HepG2 (cell line): ENCODE measurements at regions not wholly inside any gene's neighbourhood (a gene's known extent, or its start where the extent isn't known, plus 50 kb on each side); places are given as distances from the start of the nearest gene placed in this dataset.

Source experiments
- ATAC-seq: fragments of 200-7000 bp; cut with Tn5 transposase; 3 replicates; pipeline ENCODE4 v1.9.1; 2020; ENCODE audit warnings: mild to moderate bottlenecking, moderate library complexity
- BruUV-seq: library from RNA; stranded (reverse); fragments of 400-500 nt; replicated peaks from 2 replicates; lab custom pipeline; 2021; lab: Mats Ljungman, UMichigan
- CTCF ChIA-PET: fragments of 300-600 bp; formaldehyde crosslinking; extraction: SDS; loops from one replicate; lab custom pipeline; 2021; ENCODE audit warnings: low total read pairs, inconsistent platforms, low intra/inter-chr PET ratio; lab: Yijun Ruan, JAX
- POLR2A ChIA-PET: fragments of 350-600 bp; sonication (Branson Sonifier 250); formaldehyde crosslinking; loops from one replicate; lab custom pipeline; 2020; ENCODE audit warnings: antibody characterized with exemption, inconsistent platforms; lab: Yijun Ruan, JAX
- DNase-seq: peaks from one replicate; pipeline ENCODE4 v3.0.0-alpha.2; 2015; ENCODE audit warnings: low spot score
- FAIRE-seq: peaks from 3 replicates; lab custom pipeline; 2011; peaks lifted over from hg19 to GRCh38; lab: Jason Lieb, UNC
- H2AFZ ChIP-seq: one replicate; pipeline ENCODE4 v1.6.1; 2011; ENCODE audit warnings: low read length, inconsistent platforms
- H3K27ac ChIP-seq: fragments of 300-600 bp; 3 replicates; pipeline ENCODE4 v1.8.0; 2011; ENCODE audit warnings: mixed run types, mild to moderate bottlenecking, mixed read lengths, low read length, inconsistent platforms; ENCODE audit not compliant: insufficient read depth; ENCODE audit errors: extremely low read length
- H3K27me3 ChIP-seq, 2 experiments: fragments of 200-600 bp in 1 of 2; 2 replicates in 1 of 2; 3 replicates in 1 of 2; pipeline versions ENCODE4 v1.6.0 to v1.8.0; 2011; ENCODE audit warnings: low read length in 2 of 2, mild to moderate bottlenecking in 2 of 2, moderate library complexity in 2 of 2, inconsistent platforms in 1 of 2; ENCODE audit not compliant: insufficient read depth in 2 of 2, control insufficient read depth in 1 of 2
- H3K36me3 ChIP-seq, 2 experiments: fragments of 200-600 bp in 1 of 2; replicated peaks in 1 of 2; 2 replicates in 1 of 2; 3 replicates in 1 of 2; pipeline versions ENCODE4 v1.5.1 to v1.8.0; 2011; ENCODE audit warnings: low read length in 2 of 2, inconsistent platforms in 1 of 2; ENCODE audit not compliant: insufficient read depth in 2 of 2, control insufficient read depth in 1 of 2
- H3K4me1 ChIP-seq: 2 replicates; pipeline ENCODE4 v1.5.1; 2012; ENCODE audit warnings: low read length, inconsistent platforms; ENCODE audit not compliant: insufficient read depth
- H3K4me2 ChIP-seq: 2 replicates; pipeline ENCODE4 v1.6.0; 2011; ENCODE audit warnings: low read depth, low read length, inconsistent platforms
- H3K4me3 ChIP-seq, 3 experiments: fragments of 200-600 bp in 1 of 3; sonication (generic), shearing (Covaris generic) in 1 of 3; replicated peaks in 1 of 3; 2 replicates each; pipeline ENCODE4 v1.5.1; 2011 to 2016; ENCODE audit warnings: low read length in 3 of 3, inconsistent platforms in 2 of 3, low read depth in 2 of 3, mild to moderate bottlenecking in 2 of 3, control low read depth in 1 of 3, mixed read lengths in 1 of 3; ENCODE audit not compliant: insufficient read depth in 1 of 3
- H3K79me2 ChIP-seq: one replicate; pipeline ENCODE4 v1.6.1; 2011; ENCODE audit warnings: low read length, inconsistent platforms; ENCODE audit not compliant: insufficient read depth
- H3K9ac ChIP-seq: 2 replicates; pipeline ENCODE4 v1.6.0; 2011; ENCODE audit warnings: mild to moderate bottlenecking, low read depth, low read length, inconsistent platforms; ENCODE audit not compliant: insufficient read depth
- H3K9me3 ChIP-seq: 2 replicates; pipeline ENCODE4 v1.5.1; 2012; ENCODE audit warnings: mild to moderate bottlenecking, low read length
- H4K20me1 ChIP-seq: 2 replicates; pipeline ENCODE4 v1.6.0; 2011; ENCODE audit warnings: inconsistent platforms, mild to moderate bottlenecking, low read length, moderate library complexity; ENCODE audit not compliant: insufficient read depth
- ARHGAP35 ChIP-seq: sonication (generic); formaldehyde crosslinking; IDR thresholded peaks from 2 replicates; pipeline ENCODE4 v1.9.0; 2022; ENCODE audit warnings: mild to moderate bottlenecking, inconsistent platforms, moderate library complexity, missing genetic modification reagents, borderline replicate concordance
- HOXD1 ChIP-seq: sonication (generic); formaldehyde crosslinking; IDR thresholded peaks from 2 replicates; pipeline ENCODE4 v1.5.0; 2020; ENCODE audit warnings: missing genetic modification reagents
- JARID2 ChIP-seq: sonication (generic); formaldehyde crosslinking; IDR thresholded peaks from 2 replicates; pipeline ENCODE4 v1.8.1; 2023; ENCODE audit warnings: missing genetic modification reagents, inconsistent platforms; ENCODE audit not compliant: insufficient replicate concordance
- KMT2A ChIP-seq: sonication (generic); formaldehyde crosslinking; IDR thresholded peaks from 2 replicates; pipeline ENCODE4 v1.4.0; 2020; ENCODE audit warnings: missing genetic modification reagents
- MYC ChIP-seq: sonication (generic); formaldehyde crosslinking; IDR thresholded peaks from 2 replicates; pipeline ENCODE4 v1.9.0; 2021; ENCODE audit warnings: missing genetic modification reagents, borderline replicate concordance
- NR2F2 ChIP-seq: IDR thresholded peaks from 2 replicates; pipeline ENCODE4 v1.6.1; 2012; ENCODE audit warnings: low read depth, inconsistent platforms, borderline replicate concordance
- NR2F6 ChIP-seq, 2 experiments: IDR thresholded peaks; 2 replicates each; pipeline ENCODE4 v1.6.1; 2016; ENCODE audit warnings: antibody characterized with exemption in 1 of 2, mild to moderate bottlenecking in 1 of 2
- PAWR ChIP-seq: sonication (generic); formaldehyde crosslinking; IDR thresholded peaks from 2 replicates; pipeline ENCODE4 v1.4.0; 2020; ENCODE audit warnings: missing genetic modification reagents, mild to moderate bottlenecking, borderline replicate concordance
- PAXIP1 ChIP-seq: sonication (generic); formaldehyde crosslinking; conservative IDR thresholded peaks from 2 replicates; pipeline ENCODE4 v1.4.0; 2020; ENCODE audit warnings: mild to moderate bottlenecking, missing genetic modification reagents, moderate library complexity
- PREB ChIP-seq: sonication (generic); formaldehyde crosslinking; IDR thresholded peaks from 2 replicates; pipeline ENCODE4 v1.4.0; 2020; ENCODE audit warnings: missing genetic modification reagents
- SUZ12 ChIP-seq: fragments of 150-350 bp; IDR thresholded peaks from 2 replicates; pipeline ENCODE4 v1.6.1; 2014; ENCODE audit warnings: low read depth, low read length
- THRA ChIP-seq: sonication (generic); formaldehyde crosslinking; IDR thresholded peaks from 2 replicates; pipeline ENCODE4 v1.4.0; 2020; ENCODE audit warnings: missing genetic modification reagents, borderline replicate concordance
- ZFP1 ChIP-seq: IDR thresholded peaks from 2 replicates; pipeline ENCODE4 v1.6.1; 2016
- ZMYM2 ChIP-seq: sonication (generic); formaldehyde crosslinking; IDR thresholded peaks from 2 replicates; pipeline ENCODE4 v1.8.0; 2022; ENCODE audit warnings: mild to moderate bottlenecking, missing genetic modification reagents
- ZNF138 ChIP-seq: sonication (generic); formaldehyde crosslinking; IDR thresholded peaks from 2 replicates; pipeline ENCODE4 v1.5.0; 2020; ENCODE audit warnings: mild to moderate bottlenecking, low read depth, missing genetic modification reagents
- ZNF513 ChIP-seq: sonication (generic); formaldehyde crosslinking; conservative IDR thresholded peaks from 2 replicates; pipeline ENCODE4 v1.5.0; 2020; ENCODE audit warnings: missing genetic modification reagents
- ZNF549 ChIP-seq: sonication (generic); formaldehyde crosslinking; IDR thresholded peaks from 2 replicates; pipeline ENCODE4 v1.5.0; 2020; ENCODE audit warnings: missing genetic modification reagents
- ZNF629 ChIP-seq: sonication (generic); formaldehyde crosslinking; conservative IDR thresholded peaks from 2 replicates; pipeline ENCODE4 v1.5.0; 2020; ENCODE audit warnings: missing genetic modification reagents
- ZSCAN22 ChIP-seq: sonication (generic); formaldehyde crosslinking; IDR thresholded peaks from 2 replicates; pipeline ENCODE4 v1.4.0; 2020; ENCODE audit warnings: mild to moderate bottlenecking, missing genetic modification reagents
- ZSCAN9 ChIP-seq: IDR thresholded peaks from 2 replicates; pipeline ENCODE4 v1.6.1; 2016; ENCODE audit warnings: borderline replicate concordance
- WGBS: methylation state at CpG from one replicate; pipeline ENCODE4 v1.1.6; 2017; ENCODE audit warnings: low lambda C conversion rate; 5-methylcytosine and 5-hydroxymethylcytosine counted together
- in situ Hi-C: cut with HindIII; loops from 2 replicates; pipeline ENCODE4 v1.10.0; 2017; ENCODE audit warnings: low pct_unique_long_range_greater_than_20kb; ENCODE audit not compliant: extremely low pct_ligation_motif_present
- intact Hi-C: fragments of 100-400 bp; cut with micrococcal nuclease; formaldehyde crosslinking; loops from one replicate; pipeline ENCODE4 v1.10.0; 2022; ENCODE audit not compliant: unreplicated experiment

GRCh38 chr7:63070696-63071095 lies 928.0 kb upstream of the ZNF722 start:
- H3K9me3 ChIP-seq: peaks cover 99% of the 10 kb centered on the region
- no peak overlapping the region for H2AFZ ChIP-seq
- no peak overlapping the region for H3K9ac ChIP-seq
- ATAC-seq (no peak), FAIRE-seq (no peak), DNase-seq (no peak)
- ChIA-PET CTCF (no interaction called here), POLR2A (no interaction called here)
- TF ChIP-seq JARID2 (CRISPR knock-in tag) (no peak), ZNF629 (CRISPR knock-in tag) (no peak), HOXD1 (CRISPR knock-in tag) (no peak), ZFP1 (CRISPR knock-in tag) (no peak), MYC (CRISPR knock-in tag) (no peak), NR2F6 (IDR thresholded peaks at IDR 0.05) (no peak), NR2F6 (CRISPR knock-in tag; IDR thresholded peaks at IDR 0.05) (no peak), ZSCAN9 (no peak), ZSCAN22 (CRISPR knock-in tag) (no peak), ZNF513 (CRISPR knock-in tag) (no peak), KMT2A (CRISPR knock-in tag) (no peak), PAXIP1 (no peak), ZMYM2 (CRISPR knock-in tag) (no peak), THRA (CRISPR knock-in tag) (no peak), PREB (CRISPR knock-in tag) (no peak), ZNF138 (CRISPR knock-in tag) (no peak), ZNF549 (CRISPR knock-in tag) (no peak), NR2F2 (no peak), SUZ12 (no peak), PAWR (CRISPR knock-in tag) (no peak), ARHGAP35 (CRISPR knock-in tag) (no peak)
- BruUV-seq: no TSS peak
- no peak overlapping the region for H3K4me3 ChIP-seq
- no peaks in the 10 kb centered on the region for H4K20me1 ChIP-seq
- no peaks in the 10 kb centered on the region for H3K4me1 ChIP-seq
- no peak overlapping the region for H3K4me2 ChIP-seq
- no peaks in the 10 kb centered on the region for H3K36me3 ChIP-seq
- H3K79me2 ChIP-seq: no peaks in the 10 kb centered on the region
- WGBS: 0% methylated on average over 3 of the region's 6 CpGs
- no peak overlapping the region for H3K27ac ChIP-seq
- no peaks in the 10 kb centered on the region for H3K27me3 ChIP-seq
- in situ Hi-C loops (no loop called here), intact Hi-C loops (no loop called here)
